ENCODE measurements at regions not wholly inside any gene's neighbourhood (a gene's known extent, or its start where the extent isn't known, plus 50 kb on each side); places are given as distances from the start of the nearest gene placed in this dataset.
"Not testable (repeated sequence)": the region's sequence is repeated elsewhere in the genome, so short reads cannot be mapped to it uniquely, and the experiment has no call there.

DNA sequence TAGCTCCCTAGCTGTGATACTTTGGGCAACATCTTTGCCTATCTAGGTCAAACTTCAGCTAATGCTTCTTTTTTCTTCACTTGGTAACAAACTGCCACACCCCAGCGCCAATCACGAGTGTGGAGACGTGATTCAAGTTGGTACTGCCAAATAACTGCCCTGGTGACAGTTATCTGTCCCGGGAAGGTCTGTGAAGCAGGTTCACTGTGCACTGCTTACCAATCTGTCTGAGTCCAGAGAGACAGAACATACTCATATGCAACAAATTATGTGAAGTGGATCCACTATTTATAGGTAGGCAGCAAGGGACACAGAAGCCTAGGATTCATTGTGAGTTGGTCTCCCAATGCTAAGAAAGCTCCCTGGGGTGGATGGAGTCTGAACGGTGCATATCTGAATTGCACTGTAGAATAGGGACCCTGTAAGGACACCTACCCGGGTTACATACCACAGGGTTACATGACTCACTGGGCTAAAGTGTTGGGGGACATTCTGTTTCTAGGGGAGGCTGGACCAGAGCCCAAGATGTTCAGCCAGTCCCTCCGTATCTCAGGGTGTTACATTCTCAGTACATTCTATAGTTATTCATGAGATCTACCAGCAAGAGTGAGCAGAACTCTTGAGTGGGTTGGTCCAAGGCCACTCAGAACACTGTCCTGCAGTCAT lies 95.4 kb upstream of the STC2 start:
- no peak for DNase-seq (ENCODE audit: low read depth)

DNA sequence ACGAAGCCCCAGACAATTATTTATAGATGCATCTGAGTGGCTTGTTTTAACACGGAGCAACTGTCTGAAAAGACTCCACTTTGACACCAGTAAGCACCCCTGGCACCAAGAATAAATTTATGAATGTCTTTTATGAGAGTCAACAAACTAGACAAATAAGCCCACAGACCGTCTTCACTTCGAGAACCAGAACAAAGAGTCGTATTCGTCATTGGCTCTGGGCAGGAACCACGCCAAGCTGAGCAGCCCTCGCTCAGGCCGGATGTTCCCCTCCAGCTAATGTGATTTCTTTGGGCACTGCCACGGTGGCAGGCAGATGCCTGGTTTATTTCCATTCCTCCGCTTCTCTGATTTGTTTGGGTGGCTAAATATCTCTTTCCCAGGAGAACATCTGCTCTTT lies 91.9 kb upstream of the STC2 start:
- DNase-seq (ENCODE audit: low read depth) = no peak

DNA sequence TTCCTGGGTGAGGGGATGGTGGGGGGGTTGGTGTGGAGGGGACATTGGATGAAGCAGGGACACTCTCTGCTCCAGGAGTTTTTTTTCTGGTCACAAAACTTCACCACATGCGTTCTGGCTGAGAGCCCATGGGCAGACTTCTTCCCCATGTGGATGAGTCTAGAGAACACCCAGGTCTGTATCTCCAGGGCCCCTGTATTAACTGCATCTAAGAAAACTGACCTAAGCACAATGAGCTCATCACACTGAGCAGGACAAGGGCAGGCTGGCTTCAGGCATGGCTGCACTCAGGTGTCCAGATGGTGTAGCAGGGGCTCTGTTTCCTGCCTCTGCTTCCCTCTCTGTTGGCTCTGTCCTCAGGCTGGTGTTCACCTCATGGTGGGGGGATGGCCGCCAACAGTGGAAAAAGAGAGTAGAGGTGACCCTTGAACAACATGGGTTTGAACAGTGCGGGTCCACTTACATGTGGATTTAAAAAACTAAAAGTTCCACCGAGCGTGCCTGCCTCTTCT lies 85.3 kb upstream of the STC2 start:
- DNase-seq (ENCODE audit: low read depth) = no peak

DNA sequence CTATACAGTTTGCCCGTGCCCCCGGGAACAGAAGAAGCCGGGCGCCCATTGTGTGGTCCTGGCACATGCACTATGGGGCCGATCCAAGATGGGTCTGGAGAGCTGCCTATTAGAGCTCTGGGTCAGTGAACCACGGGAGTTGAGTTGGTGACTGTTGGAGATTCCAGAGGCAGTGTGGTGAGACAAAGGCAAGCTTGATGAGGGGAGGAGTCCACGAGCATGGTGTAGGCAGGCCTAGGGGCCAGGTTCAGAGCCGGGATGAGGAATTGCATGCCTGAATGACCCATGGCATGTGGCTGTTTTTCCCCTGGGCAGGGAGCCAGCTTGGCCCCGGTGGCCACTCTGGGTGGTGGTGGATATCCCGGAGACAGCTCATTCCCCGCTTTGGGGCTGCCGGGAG lies 84.4 kb upstream of the STC2 start:
- DNase-seq (ENCODE audit: low read depth) = no peak

DNA sequence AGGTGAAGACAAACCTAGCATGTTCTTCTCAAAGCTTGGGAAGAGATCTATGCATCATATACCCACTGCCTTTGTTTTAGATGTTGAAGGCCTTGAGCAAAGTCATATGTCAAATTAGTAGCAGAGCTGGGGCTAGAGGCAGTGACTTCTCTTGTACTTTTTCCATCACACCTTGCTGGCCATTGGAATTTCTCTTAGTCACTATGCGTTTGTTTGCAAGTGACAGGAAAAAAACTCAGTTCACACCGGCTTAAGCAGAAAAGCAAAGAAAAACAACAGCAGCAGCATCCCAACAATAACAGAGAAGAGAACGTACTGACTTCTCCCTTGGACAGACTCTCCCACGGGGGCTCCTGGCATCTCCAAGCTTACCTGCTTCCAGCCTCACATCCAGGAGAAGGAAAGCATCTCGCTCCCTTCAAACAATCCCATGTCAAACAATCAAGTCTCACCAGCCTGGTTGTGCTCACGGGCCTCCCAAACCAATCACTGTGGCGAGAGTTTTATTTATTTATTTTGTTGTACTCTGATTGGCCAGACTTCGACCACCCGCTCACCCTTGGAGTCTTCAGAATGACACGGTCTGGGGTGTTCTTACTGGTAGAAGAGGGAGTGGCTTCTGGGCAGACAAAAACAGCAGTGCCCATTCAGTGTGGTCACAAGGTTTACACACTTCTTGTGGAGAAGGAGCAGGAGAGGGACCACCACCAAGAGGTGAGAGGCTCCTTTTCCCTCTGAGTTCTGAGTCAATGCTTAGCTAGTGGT lies 83.8 kb upstream of the STC2 start:
- DNase-seq (ENCODE audit: low read depth) = no peak

DNA sequence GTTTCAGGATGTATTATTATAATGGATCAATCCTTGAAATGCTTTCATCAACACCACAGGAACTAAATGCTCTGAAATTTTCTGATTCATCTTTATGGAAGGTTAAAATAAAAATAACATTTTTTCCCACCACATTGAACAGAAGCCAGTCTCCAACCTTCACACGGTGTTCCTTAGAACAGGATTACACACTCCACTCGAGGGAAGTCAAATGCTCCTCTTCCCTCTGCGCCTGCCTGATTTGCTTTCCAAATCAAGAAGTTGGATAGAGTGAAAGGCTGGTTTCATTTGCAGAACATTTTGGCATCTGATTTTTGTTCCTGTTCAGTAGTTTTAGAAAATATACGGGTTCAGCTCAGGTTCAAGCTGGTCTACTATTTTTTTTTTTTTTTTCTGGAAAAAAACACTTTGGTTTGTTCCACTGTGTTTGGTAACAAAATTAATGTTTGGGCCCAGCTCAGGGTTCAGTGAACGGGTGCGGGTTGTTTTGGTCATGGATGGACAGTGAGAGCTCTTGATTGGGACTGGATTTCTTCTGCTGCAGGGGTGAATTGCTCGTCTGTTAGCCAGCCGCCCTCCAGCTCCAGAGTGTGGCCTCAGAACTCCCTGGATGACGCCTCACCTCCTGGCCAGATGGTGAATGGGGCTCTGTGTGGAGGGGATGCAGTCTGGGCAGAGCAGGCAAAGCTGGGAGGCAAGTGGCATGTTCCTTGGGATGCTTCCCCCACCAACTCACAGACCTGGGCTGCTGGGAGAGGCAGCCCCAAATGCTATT lies 82.4 kb upstream of the STC2 start:
- no peak for DNase-seq (ENCODE audit: low read depth)

DNA sequence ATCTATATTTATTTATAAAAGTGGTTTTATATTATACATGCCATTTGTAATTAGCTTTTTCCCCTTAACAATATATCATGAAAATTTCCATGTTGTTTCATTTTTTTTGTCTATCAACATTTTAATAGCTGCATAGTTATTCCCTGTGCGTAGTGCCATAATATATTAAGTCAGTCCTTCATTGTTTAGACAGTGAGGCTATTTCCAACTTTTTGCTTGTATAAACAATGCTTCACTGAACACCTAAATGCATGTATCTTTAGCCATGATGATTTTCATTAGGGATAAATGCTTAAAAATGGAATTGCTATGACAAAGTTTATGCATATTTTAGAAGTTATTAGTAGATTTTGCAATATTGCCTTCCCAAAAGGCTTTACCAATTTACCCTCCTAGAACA lies 80.7 kb upstream of the STC2 start:
- no peak for DNase-seq (ENCODE audit: low read depth)

DNA sequence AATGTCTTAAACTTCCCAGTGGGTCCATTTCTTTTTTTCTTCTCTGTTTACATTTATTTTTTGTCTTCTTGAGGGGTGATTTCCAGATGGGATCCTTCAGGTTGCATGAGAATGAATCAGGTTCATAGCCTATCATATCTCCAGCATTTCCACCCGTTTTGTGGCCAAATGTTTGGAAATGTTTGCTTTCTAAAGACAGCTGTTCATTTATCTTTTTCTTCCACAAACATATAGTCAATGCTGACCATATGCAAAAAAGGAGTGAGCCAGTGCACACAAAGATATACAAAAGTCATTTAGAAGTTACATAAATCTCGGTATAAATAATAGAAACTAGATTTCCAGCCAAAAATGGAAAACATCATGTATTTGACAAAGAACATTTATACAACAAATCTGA lies 71.6 kb upstream of the STC2 start:
- DNase-seq (ENCODE audit: low read depth) = no peak

DNA sequence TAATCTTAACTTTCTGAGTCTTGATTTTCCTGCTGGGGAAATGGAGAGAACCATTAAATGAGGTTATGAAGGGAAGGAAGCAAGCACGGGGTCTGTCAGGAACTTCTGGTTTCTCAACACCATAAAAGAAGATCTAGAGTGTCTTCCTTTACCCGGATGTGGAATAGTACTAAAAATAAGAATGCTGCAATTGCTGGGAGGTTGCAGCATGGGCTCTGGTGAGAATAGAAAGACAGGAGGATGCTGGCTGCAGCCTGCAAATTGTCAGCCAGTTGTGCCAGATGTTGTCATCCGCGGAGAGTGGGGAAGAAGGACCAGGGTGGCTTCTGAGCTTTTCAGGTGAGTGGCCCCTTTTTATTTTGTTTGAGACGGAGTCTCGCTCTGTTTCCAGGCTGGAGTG lies 69.3 kb upstream of the STC2 start:
- DNase-seq (ENCODE audit: low read depth) = no peak

DNA sequence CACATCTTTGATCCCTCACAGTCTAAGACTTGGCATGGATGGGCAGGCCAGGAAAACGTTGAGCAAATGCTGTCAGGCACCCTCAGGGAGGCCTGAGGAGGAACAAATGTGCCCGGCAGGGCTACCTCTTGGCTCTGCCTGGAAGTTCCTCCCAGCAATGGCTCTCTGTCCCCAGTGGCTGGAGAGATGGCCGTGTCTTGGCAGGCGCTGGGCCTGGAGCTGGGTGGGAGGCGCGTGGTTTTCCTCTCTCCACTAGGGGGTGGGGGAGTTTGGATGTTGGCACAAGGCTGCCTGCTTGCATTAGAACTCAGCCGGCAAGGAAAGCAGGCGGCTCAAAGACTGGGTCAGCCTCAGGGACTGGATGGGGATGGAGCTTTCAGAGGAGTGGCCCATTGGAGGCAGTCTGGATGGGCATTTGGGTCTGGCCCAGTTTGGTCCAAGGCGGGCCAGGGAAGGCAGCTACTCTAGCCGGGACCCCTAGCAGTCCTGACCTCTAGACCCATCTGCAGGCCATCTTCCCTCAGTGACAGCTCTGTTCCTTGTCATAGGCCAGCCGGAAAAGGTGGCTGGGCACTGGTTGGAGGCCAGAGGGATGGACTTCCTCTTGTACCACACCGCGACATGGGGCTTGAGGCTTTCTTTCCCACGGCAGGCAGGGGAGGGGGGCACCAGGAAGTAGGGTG lies 68.2 kb upstream of the STC2 start:
- no peak for DNase-seq (ENCODE audit: low read depth)

DNA sequence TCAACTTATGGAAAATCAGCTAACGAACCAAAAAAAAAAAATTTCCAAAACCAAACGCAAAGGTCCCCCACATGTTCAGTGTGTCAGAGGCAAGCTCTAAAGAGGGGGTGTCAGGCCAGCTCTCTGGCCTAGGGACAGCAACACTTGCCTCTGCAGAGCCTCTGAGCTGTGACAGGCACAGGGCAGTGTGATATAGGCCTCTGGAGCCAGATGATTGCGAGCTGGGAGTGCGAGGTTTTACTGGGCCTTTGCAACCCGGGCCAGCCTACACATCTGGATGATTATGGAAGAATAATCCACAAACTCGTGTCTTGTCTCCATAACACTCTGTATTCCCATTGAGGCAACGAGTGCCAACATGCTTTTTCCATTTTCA lies 67.7 kb upstream of the STC2 start:
- no peak for DNase-seq (ENCODE audit: low read depth)

DNA sequence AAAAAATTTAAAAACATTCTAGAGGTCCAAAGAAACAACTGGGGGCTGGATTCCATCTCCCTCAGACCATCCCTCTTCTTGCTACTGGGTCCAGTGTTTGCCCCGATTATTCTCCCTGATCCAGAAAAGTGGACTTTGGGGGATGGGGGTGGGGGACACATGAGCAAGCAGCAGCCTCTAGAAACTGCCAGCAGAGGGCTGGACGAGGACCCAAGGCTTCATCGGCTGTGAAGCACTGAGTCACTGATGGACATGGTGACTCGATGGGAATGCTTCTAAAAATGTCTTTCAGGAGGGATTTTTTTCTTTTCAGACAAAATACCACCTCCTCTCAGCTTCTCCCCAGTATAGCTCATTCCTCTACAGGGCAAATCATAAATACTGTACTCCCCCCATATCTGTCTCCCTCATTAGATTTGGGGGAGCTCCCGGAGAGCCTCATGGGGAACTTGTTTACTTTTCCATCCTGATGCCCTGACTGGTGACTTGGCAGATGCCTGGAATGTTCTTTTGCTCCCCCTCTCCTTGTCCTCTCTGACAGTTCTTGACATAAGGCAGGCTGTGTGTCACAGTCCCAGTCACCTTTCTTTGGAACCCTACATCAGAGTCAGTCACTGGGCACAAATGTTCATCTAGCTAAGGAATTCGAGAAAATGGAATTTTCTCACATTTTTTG lies 67.2 kb upstream of the STC2 start:
- peak; percentile 71 for DNase-seq (ENCODE audit: low read depth)

DNA sequence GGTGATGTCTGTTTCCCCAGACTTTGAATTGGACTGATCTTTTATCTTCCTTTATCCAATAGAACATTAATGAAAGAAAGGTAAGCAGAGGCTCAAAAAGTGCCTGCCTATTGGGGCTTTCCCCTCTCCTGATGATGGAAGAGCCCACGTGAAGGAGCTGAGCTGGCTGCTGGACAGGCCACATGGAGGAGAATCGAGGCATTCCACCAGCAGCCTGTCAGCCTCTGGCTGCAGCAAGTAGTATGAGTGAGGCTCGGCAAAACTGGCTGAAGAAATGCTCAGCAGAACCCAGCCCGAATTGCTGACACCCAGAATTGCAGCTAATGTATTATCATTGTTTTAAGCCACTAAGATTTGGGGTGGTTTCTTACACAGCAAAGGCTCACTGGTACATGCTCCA lies 66.5 kb upstream of the STC2 start:
- peak; percentile 9 for DNase-seq (ENCODE audit: low read depth)

DNA sequence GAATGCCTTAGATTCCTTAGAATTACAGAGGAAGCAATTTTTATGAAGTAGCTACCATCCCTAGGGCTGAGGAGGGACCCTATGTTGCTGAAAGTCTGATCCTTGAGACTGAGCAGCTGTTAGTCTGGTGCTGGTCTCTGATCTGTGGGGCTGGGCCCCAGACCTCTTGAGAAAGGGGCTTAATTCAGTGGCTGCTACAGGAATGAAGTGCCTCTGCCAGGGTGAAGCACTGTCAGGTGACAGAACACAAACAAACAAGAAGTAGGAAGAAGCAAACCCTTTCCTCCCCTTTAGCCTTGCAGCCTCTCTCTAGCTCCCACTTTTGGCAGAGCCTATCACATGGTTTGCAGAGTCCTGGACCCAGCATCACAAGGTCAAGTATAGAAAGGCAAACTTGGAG lies 64.0 kb upstream of the STC2 start:
- no peak for DNase-seq (ENCODE audit: low read depth)

DNA sequence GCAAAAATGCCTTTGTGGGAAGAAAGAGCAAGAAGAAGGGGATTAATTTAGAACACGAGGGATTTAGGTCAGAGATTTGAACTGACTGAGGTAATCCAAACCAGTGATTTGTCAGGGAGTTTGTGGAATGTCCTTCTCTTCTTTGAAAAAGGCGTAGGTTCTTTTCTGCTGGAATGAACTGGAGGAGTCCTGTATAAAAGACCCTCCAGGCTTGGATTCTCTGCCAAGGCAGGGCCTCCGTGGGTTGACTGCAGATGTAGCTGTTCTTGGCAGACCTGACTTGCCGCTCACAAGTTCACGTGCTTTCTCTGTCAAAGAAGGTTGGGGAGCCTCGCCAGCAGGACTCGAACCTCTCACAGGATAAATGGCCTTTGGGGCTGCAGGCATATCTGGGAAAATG lies 62.8 kb upstream of the STC2 start:
- no peak for DNase-seq (ENCODE audit: low read depth)

DNA sequence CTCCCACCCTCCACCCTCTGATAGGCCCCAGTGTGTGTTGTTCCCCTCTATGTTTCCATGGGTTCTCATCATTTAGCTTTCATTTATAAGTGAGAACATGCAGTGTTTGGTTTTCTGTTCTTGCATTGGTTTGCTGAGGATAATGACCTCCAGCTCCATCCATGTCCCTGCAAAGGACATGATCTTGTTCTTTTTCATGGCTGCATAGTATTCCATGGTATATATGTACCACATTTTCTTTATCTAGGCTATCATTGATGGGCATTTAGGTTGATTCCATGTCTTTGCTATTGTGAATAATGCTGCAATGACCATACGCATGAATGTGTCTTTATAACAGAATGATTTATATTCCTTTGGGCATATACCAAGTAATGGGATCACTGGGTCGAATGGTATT lies 59.1 kb upstream of the STC2 start:
- not testable (repeated sequence) for DNase-seq (ENCODE audit: low read depth)

DNA sequence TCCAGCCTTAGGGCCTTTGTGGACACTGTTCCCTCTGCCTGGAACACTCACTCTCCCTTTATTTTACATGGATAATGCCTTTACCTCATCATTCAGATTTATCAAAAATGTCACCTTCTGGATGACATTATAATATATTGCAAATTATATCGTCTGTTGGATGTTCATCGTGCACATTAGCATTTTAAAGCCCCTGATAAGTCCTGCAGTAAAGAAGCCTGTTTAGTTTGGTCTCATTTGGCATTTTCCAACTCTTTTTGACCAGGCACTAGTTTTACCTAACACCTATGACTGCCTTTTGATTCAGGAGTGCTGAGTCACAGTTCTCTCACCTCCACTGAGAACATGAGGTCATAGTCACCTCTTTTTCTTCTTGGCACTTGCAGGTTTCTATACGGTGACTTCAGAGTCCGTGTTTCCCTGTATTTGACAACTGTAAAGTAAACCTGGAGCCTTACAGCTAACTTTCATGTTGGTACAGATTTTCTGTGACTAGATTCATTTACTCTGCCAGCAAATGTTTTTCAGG lies 57.7 kb upstream of the STC2 start:
- DNase-seq (ENCODE audit: low read depth) = no peak

DNA sequence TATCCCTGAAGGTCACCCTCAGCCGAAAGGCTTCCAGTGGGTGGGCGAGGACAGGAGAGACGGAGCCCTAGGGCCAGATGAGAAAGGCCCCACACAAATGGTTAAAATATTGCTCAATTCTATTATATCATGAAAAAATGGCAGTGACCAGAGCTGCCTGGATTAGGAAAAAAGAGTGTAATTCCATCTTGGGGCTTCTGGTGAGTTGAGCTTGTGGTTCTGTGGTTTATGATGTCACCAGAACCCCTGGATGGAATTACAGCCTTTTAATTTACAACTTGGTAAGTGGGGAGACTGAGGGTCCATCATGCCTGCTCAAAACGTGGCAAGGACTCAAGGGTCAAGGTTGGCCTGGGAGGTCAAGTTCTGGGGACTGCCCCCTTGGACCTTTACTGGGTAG lies 55.5 kb upstream of the STC2 start:
- peak; percentile 47 for DNase-seq (ENCODE audit: low read depth)

DNA sequence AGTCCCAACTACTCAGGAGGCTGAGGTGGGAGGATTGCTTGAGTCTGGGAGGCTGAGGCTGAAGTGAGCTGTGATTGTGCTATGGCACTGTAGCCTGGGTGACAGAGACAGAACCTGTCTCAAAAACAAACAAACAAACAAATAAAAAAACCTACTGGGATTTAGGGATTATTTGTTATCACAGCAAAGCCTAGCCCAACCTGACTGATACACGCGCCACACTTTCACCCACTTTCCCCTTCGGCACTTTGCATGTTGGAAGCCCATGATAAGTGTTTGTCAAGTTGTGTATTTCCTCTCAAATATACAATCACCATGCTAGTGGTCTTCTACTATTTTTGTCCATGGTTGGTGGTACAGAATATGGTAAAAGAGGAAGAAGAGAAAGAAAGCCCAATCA lies 50.5 kb upstream of the STC2 start:
- no peak for DNase-seq (ENCODE audit: low read depth)
